HepG2 (cell line): ENCODE measurements at regions not wholly inside any gene's neighbourhood (a gene's known extent, or its start where the extent isn't known, plus 50 kb on each side); places are given as distances from the start of the nearest gene placed in this dataset.

Experiments used
- ATAC-seq: fragments of 200-7000 bp; cut with Tn5 transposase; 3 replicates; pipeline ENCODE4 v1.9.1; 2020; ENCODE audit warnings: mild to moderate bottlenecking, moderate library complexity
- BruUV-seq: library from RNA; stranded (reverse); fragments of 400-500 nt; replicated peaks from 2 replicates; lab custom pipeline; 2021; lab: Mats Ljungman, UMichigan
- CTCF ChIA-PET: fragments of 300-600 bp; formaldehyde crosslinking; extraction: SDS; loops from one replicate; lab custom pipeline; 2021; ENCODE audit warnings: low total read pairs, inconsistent platforms, low intra/inter-chr PET ratio; lab: Yijun Ruan, JAX
- POLR2A ChIA-PET: fragments of 350-600 bp; sonication (Branson Sonifier 250); formaldehyde crosslinking; loops from one replicate; lab custom pipeline; 2020; ENCODE audit warnings: antibody characterized with exemption, inconsistent platforms; lab: Yijun Ruan, JAX
- DNase-seq: peaks from one replicate; pipeline ENCODE4 v3.0.0-alpha.2; 2015; ENCODE audit warnings: low spot score
- FAIRE-seq: peaks from 3 replicates; lab custom pipeline; 2011; peaks lifted over from hg19 to GRCh38; lab: Jason Lieb, UNC
- H2AFZ ChIP-seq: one replicate; pipeline ENCODE4 v1.6.1; 2011; ENCODE audit warnings: low read length, inconsistent platforms
- H3K27ac ChIP-seq: fragments of 300-600 bp; 3 replicates; pipeline ENCODE4 v1.8.0; 2011; ENCODE audit warnings: mixed run types, mild to moderate bottlenecking, mixed read lengths, low read length, inconsistent platforms; ENCODE audit not compliant: insufficient read depth; ENCODE audit errors: extremely low read length
- H3K27me3 ChIP-seq, 2 experiments: fragments of 200-600 bp in 1 of 2; 2 replicates in 1 of 2; 3 replicates in 1 of 2; pipeline versions ENCODE4 v1.6.0 to v1.8.0; 2011; ENCODE audit warnings: low read length in 2 of 2, mild to moderate bottlenecking in 2 of 2, moderate library complexity in 2 of 2, inconsistent platforms in 1 of 2; ENCODE audit not compliant: insufficient read depth in 2 of 2, control insufficient read depth in 1 of 2
- H3K36me3 ChIP-seq, 2 experiments: fragments of 200-600 bp in 1 of 2; replicated peaks in 1 of 2; 2 replicates in 1 of 2; 3 replicates in 1 of 2; pipeline versions ENCODE4 v1.5.1 to v1.8.0; 2011; ENCODE audit warnings: low read length in 2 of 2, inconsistent platforms in 1 of 2; ENCODE audit not compliant: insufficient read depth in 2 of 2, control insufficient read depth in 1 of 2
- H3K4me1 ChIP-seq: 2 replicates; pipeline ENCODE4 v1.5.1; 2012; ENCODE audit warnings: low read length, inconsistent platforms; ENCODE audit not compliant: insufficient read depth
- H3K4me2 ChIP-seq: 2 replicates; pipeline ENCODE4 v1.6.0; 2011; ENCODE audit warnings: low read depth, low read length, inconsistent platforms
- H3K4me3 ChIP-seq, 3 experiments: fragments of 200-600 bp in 1 of 3; sonication (generic), shearing (Covaris generic) in 1 of 3; replicated peaks in 1 of 3; 2 replicates each; pipeline ENCODE4 v1.5.1; 2011 to 2016; ENCODE audit warnings: low read length in 3 of 3, inconsistent platforms in 2 of 3, low read depth in 2 of 3, mild to moderate bottlenecking in 2 of 3, control low read depth in 1 of 3, mixed read lengths in 1 of 3; ENCODE audit not compliant: insufficient read depth in 1 of 3
- H3K79me2 ChIP-seq: one replicate; pipeline ENCODE4 v1.6.1; 2011; ENCODE audit warnings: low read length, inconsistent platforms; ENCODE audit not compliant: insufficient read depth
- H3K9ac ChIP-seq: 2 replicates; pipeline ENCODE4 v1.6.0; 2011; ENCODE audit warnings: mild to moderate bottlenecking, low read depth, low read length, inconsistent platforms; ENCODE audit not compliant: insufficient read depth
- H3K9me3 ChIP-seq: 2 replicates; pipeline ENCODE4 v1.5.1; 2012; ENCODE audit warnings: mild to moderate bottlenecking, low read length
- H4K20me1 ChIP-seq: 2 replicates; pipeline ENCODE4 v1.6.0; 2011; ENCODE audit warnings: inconsistent platforms, mild to moderate bottlenecking, low read length, moderate library complexity; ENCODE audit not compliant: insufficient read depth
- ATF3 ChIP-seq: sonication (generic); formaldehyde crosslinking; IDR thresholded peaks from 2 replicates; pipeline ENCODE4 v1.4.0; 2020; ENCODE audit warnings: missing genetic modification reagents
- CENPBD1 ChIP-seq: sonication (generic); formaldehyde crosslinking; IDR thresholded peaks from 2 replicates; pipeline ENCODE4 v1.8.0; 2022; ENCODE audit warnings: missing genetic modification reagents, low read depth, mild to moderate bottlenecking, borderline replicate concordance
- NPAS2 ChIP-seq: sonication (generic); formaldehyde crosslinking; IDR thresholded peaks from 2 replicates; pipeline ENCODE4 v1.8.0; 2022; ENCODE audit warnings: mild to moderate bottlenecking, missing genetic modification reagents, borderline replicate concordance
- ZNF142 ChIP-seq: sonication (generic); formaldehyde crosslinking; IDR thresholded peaks from 2 replicates; pipeline ENCODE4 v1.4.0; 2020; ENCODE audit warnings: missing genetic modification reagents
- ZNF143 ChIP-seq: sonication (generic); formaldehyde crosslinking; IDR thresholded peaks from 2 replicates; pipeline ENCODE4 v1.4.0; 2020; ENCODE audit warnings: missing genetic modification reagents
- WGBS: methylation state at CpG from one replicate; pipeline ENCODE4 v1.1.6; 2017; ENCODE audit warnings: low lambda C conversion rate; 5-methylcytosine and 5-hydroxymethylcytosine counted together
- in situ Hi-C: cut with HindIII; loops from 2 replicates; pipeline ENCODE4 v1.10.0; 2017; ENCODE audit warnings: low pct_unique_long_range_greater_than_20kb; ENCODE audit not compliant: extremely low pct_ligation_motif_present
- intact Hi-C: fragments of 100-400 bp; cut with micrococcal nuclease; formaldehyde crosslinking; loops from one replicate; pipeline ENCODE4 v1.10.0; 2022; ENCODE audit not compliant: unreplicated experiment

GRCh38 chr20:51994751-51995417, 192.6 kb upstream of the SALL4 start:
- Histone ChIP-seq H3K36me3 (no peaks in the 10 kb centered on the region), H3K27ac (no peak overlapping the region), H2AFZ (no peak overlapping the region), H3K9me3 (no peaks in the 10 kb centered on the region), H4K20me1 (no peaks in the 10 kb centered on the region), H3K4me2 (no peak overlapping the region; the same call in 1 of the 2 replicates), H3K79me2 (no peaks in the 10 kb centered on the region), H3K27me3 (no peaks in the 10 kb centered on the region), H3K4me1 (peaks cover 10% of the 10 kb centered on the region), H3K9ac (no peak overlapping the region), H3K4me3 (no peak overlapping the region)
- intact Hi-C loops = no loop called here
- DNase-seq (no peak), ATAC-seq (no peak), FAIRE-seq (no peak)
- ChIA-PET CTCF (no interaction called here), POLR2A (no interaction called here)
- in situ Hi-C loops = loop anchor here (10.0 kb wide), 1 partner anchor 60 kb away; no protein-coding TSS in a partner anchor
- 48% methylated on average over 10 of the region's 10 CpGs for WGBS
- BruUV-seq = no TSS peak
- TF ChIP-seq ZNF142 (CRISPR knock-in tag) = no peak
- no peak for TF ChIP-seq NPAS2
- TF ChIP-seq ZNF143 (CRISPR knock-in tag) = no peak
- no peak for TF ChIP-seq CENPBD1
- no peak for TF ChIP-seq ATF3 (CRISPR knock-in tag)
